ENCODE measurements at regions not wholly inside any gene's neighbourhood (a gene's known extent, or its start where the extent isn't known, plus 50 kb on each side); places are given as distances from the start of the nearest gene placed in this dataset.

DNA sequence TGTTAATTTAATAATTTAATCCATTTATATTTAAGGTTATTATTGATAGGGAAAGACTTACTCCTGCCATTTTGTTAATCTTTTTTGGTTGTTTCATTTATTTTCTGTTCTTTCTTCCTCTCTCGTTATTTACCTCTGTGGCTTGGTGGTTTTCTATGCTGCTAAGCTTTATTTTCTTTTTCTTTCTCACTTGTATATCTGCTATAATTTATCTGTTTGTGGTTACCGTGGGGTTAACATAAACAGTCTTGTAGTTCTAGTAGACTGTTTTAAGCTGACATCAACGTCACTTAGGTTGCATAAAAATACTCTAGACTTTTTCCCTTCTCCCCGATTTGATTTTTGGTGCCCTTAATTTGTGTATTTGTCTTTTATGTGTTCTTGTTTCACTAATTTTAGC lies 381.3 kb upstream of the SPTLC3 start:
- Histone ChIP-seq H3K27me3 (ENCODE audit: low read depth, low read length) (no peaks in the 10 kb centered on the region), H3K4me3 (ENCODE audit: low read depth in 1 of 2, low read length in 2 of 2) (no peak overlapping the region), H3K27ac (ENCODE audit: low read length) (no peak overlapping the region), H3K36me3 (ENCODE audit: control insufficient read depth in 1 of 2, insufficient read depth in 2 of 2, low read length in 2 of 2) (no peaks in the 10 kb centered on the region), H3K9me3 (ENCODE audit: control insufficient read depth in 1 of 2, low read length in 2 of 2) (no peaks in the 10 kb centered on the region), H3K4me1 (ENCODE audit: control insufficient read depth in 1 of 2, insufficient read depth in 2 of 2, low read length in 2 of 2) (no peaks in the 10 kb centered on the region)

DNA sequence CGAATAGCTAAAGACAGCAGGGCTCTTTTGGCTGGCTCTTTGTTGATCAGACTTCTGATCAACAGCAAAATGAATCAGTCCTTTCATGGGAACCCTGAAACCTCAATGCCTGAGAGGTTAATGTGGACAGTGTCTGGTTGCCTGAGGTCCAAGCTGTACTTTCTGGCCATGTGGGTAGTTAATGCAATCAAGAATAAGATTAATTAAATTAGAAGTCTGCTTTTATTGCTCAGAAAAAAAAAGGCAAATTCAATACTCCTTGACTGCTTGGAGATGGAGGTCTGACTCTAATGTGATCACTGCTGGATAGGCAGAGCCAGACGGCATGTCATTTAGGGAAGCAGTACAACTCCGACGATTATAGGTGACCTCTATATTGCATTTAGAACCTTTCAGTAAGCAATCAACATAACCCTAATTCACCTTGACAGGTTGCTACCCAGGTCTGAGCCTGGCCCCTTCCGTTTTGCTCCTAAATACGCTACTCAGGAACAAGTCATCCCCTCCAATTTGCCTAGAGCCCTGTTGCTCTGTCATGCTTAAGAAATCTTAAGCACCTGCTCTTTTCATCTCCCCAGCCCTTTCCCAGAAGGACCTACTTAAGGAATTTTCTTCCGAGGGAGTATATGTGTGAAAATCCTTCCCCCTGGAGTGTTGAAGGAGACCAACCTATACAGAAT lies 370.0 kb upstream of the SPTLC3 start:
- Histone ChIP-seq H3K4me3 (ENCODE audit: low read depth in 1 of 2, low read length in 2 of 2) (no peak overlapping the region), H3K4me1 (ENCODE audit: control insufficient read depth in 1 of 2, insufficient read depth in 2 of 2, low read length in 2 of 2) (no peaks in the 10 kb centered on the region), H3K27me3 (ENCODE audit: low read depth, low read length) (no peaks in the 10 kb centered on the region), H3K27ac (ENCODE audit: low read length) (no peak overlapping the region), H3K36me3 (ENCODE audit: control insufficient read depth in 1 of 2, insufficient read depth in 2 of 2, low read length in 2 of 2) (no peaks in the 10 kb centered on the region), H3K9me3 (ENCODE audit: control insufficient read depth in 1 of 2, low read length in 2 of 2) (no peaks in the 10 kb centered on the region)

DNA sequence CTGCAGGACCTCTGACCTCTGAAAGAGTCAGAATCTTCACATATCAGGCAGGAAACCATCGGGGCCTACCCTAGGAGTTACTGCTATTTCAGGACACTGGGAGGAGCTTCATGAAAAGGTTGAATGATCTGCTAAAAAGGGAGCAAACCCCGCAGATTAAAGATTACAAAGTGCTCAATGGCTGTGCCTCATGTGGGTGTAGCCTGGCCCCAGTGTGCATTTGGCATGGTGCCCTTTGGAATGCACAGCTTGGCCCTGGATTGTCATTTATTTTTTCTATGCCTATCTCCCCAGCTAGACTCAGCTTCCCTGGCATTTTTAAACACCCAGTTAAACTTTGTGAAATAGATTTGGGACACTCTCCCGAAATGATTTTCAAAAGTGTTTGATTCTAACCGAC lies 368.5 kb upstream of the SPTLC3 start:
- H3K36me3 ChIP-seq (ENCODE audit: control insufficient read depth in 1 of 2, insufficient read depth in 2 of 2, low read length in 2 of 2) = no peaks in the 10 kb centered on the region
- H3K27me3 ChIP-seq (ENCODE audit: low read depth, low read length) = no peaks in the 10 kb centered on the region
- no peaks in the 10 kb centered on the region for H3K9me3 ChIP-seq (ENCODE audit: control insufficient read depth in 1 of 2, low read length in 2 of 2)
- no peak overlapping the region for H3K27ac ChIP-seq (ENCODE audit: low read length)
- H3K4me3 ChIP-seq (ENCODE audit: low read depth in 1 of 2, low read length in 2 of 2) = no peak overlapping the region
- no peaks in the 10 kb centered on the region for H3K4me1 ChIP-seq (ENCODE audit: control insufficient read depth in 1 of 2, insufficient read depth in 2 of 2, low read length in 2 of 2)

DNA sequence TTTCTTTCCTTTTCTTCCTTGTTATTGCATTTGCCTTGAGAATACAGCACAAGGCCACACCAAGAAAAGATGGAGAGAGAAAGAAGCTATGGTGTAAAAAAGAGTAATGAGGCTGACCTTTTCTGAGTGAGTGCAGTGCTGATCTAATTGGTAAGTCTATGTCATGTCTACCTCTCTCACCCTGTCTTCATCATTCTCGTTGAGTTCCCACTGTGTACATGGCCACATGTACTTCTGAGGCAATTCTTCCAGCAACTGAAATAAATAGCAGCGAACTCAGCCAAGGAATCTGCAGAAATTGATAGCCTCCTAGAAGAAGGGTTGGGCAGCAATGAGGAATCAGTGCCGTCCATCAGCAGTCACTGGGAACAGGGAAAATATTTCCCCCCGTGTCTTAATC lies 367.2 kb upstream of the SPTLC3 start:
- H3K27me3 ChIP-seq (ENCODE audit: low read depth, low read length) = no peaks in the 10 kb centered on the region
- H3K27ac ChIP-seq (ENCODE audit: low read length) = no peak overlapping the region
- no peaks in the 10 kb centered on the region for H3K4me1 ChIP-seq (ENCODE audit: control insufficient read depth in 1 of 2, insufficient read depth in 2 of 2, low read length in 2 of 2)
- H3K4me3 ChIP-seq (ENCODE audit: low read depth in 1 of 2, low read length in 2 of 2) = no peak overlapping the region
- no peaks in the 10 kb centered on the region for H3K9me3 ChIP-seq (ENCODE audit: control insufficient read depth in 1 of 2, low read length in 2 of 2)
- no peaks in the 10 kb centered on the region for H3K36me3 ChIP-seq (ENCODE audit: control insufficient read depth in 1 of 2, insufficient read depth in 2 of 2, low read length in 2 of 2)

DNA sequence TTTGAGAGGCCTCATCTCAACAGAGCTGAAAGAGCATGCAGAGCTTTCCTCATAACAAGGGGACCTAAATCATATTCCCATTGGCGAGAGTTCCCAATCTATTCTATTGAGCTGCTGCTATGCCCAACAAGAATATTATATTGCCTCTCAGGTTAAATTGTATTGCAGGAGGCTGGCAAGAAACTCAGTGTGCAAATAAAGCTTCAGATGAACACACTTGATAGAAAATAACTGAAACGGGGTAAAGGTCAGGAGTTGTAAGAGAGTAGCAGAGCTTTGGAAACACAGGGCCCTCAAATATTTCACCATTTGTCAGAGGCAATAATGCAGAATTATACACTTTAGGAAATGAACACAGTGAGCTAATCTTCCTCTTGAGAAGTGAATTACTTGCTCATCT lies 364.3 kb upstream of the SPTLC3 start:
- Histone ChIP-seq H3K4me1 (ENCODE audit: control insufficient read depth in 1 of 2, insufficient read depth in 2 of 2, low read length in 2 of 2) (no peaks in the 10 kb centered on the region), H3K4me3 (ENCODE audit: low read depth in 1 of 2, low read length in 2 of 2) (no peak overlapping the region), H3K36me3 (ENCODE audit: control insufficient read depth in 1 of 2, insufficient read depth in 2 of 2, low read length in 2 of 2) (no peaks in the 10 kb centered on the region), H3K27ac (ENCODE audit: low read length) (no peak overlapping the region), H3K9me3 (ENCODE audit: control insufficient read depth in 1 of 2, low read length in 2 of 2) (no peaks in the 10 kb centered on the region), H3K27me3 (ENCODE audit: low read depth, low read length) (no peaks in the 10 kb centered on the region)

DNA sequence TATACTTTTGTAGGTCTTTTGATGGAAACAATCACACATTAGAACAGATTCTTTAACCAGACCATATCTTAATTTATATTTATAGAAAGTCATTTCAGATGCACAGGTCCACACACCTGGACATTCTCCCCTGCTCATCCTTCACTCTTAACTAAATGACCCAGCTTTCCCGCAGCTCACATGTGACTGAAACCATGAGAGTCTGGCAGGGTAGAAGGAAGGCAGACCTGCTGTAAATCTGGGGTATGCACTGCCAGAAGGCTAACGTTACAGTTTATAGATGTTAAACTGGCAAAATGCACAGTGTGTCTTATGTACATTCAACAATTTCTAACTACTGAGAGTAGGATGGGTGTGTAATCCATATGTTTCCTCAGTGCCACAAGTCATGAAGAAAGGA lies 359.5 kb upstream of the SPTLC3 start:
- Histone ChIP-seq H3K27ac (ENCODE audit: low read length) (no peak overlapping the region), H3K36me3 (ENCODE audit: control insufficient read depth in 1 of 2, insufficient read depth in 2 of 2, low read length in 2 of 2) (no peaks in the 10 kb centered on the region), H3K27me3 (ENCODE audit: low read depth, low read length) (no peaks in the 10 kb centered on the region), H3K4me1 (ENCODE audit: control insufficient read depth in 1 of 2, insufficient read depth in 2 of 2, low read length in 2 of 2) (no peaks in the 10 kb centered on the region), H3K9me3 (ENCODE audit: control insufficient read depth in 1 of 2, low read length in 2 of 2) (no peaks in the 10 kb centered on the region), H3K4me3 (ENCODE audit: low read depth in 1 of 2, low read length in 2 of 2) (no peak overlapping the region)

DNA sequence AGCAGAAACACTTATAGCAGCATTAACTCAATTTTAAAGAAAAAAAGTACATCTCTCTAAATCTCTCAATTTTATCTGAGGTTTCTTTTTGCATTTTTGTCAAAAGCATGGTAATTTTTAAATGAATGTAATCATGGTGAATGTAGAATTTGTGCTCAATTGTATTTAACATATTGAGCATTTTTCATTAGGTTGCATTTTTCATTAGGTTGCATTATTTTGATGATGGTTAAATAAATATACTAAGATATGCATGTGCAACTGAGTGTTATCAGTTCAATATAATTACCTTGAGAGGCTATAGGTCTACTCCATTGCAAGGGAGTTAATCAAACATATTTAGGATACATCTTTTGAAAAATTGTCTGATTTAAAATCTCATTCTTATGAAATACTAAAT lies 355.1 kb upstream of the SPTLC3 start:
- Histone ChIP-seq H3K9me3 (ENCODE audit: control insufficient read depth in 1 of 2, low read length in 2 of 2) (no peaks in the 10 kb centered on the region), H3K4me1 (ENCODE audit: control insufficient read depth in 1 of 2, insufficient read depth in 2 of 2, low read length in 2 of 2) (no peaks in the 10 kb centered on the region)

DNA sequence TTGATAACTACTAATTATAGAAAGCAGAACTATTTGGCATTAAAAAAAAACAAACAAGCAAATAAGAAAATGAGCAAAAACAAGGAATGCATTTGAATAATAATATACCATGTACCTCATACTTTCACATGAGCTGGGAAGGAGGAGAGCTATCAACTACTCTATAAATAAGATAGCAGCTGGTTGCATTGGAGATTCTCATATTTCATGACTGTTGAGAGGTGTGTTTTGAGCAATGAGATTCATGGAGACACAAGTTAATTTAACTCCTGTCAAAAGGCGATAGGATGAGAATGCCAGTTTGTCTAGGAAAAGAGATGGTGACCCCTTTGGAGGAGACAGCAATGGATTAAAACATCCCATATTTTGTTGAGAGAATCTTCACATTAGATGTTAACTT lies 348.8 kb upstream of the SPTLC3 start:
- peaks cover 0 to 8% of the 10 kb centered on the region in 2 donors for H3K9me3 ChIP-seq (ENCODE audit: control insufficient read depth in 1 of 2, low read length in 2 of 2)
- no peaks in the 10 kb centered on the region for H3K27me3 ChIP-seq (ENCODE audit: low read depth, low read length)
- H3K27ac ChIP-seq (ENCODE audit: low read length) = no peak overlapping the region
- H3K36me3 ChIP-seq (ENCODE audit: control insufficient read depth in 1 of 2, insufficient read depth in 2 of 2, low read length in 2 of 2) = no peaks in the 10 kb centered on the region
- H3K4me1 ChIP-seq (ENCODE audit: control insufficient read depth in 1 of 2, insufficient read depth in 2 of 2, low read length in 2 of 2) = no peaks in the 10 kb centered on the region
- no peak overlapping the region for H3K4me3 ChIP-seq (ENCODE audit: low read depth in 1 of 2, low read length in 2 of 2)

More for the DNA sequence above, 355.1 kb upstream of the SPTLC3 start:
- Histone ChIP-seq H3K4me3 (ENCODE audit: low read depth in 1 of 2, low read length in 2 of 2) (no peak overlapping the region), H3K27ac (ENCODE audit: low read length) (no peak overlapping the region), H3K36me3 (ENCODE audit: control insufficient read depth in 1 of 2, insufficient read depth in 2 of 2, low read length in 2 of 2) (no peaks in the 10 kb centered on the region), H3K27me3 (ENCODE audit: low read depth, low read length) (no peaks in the 10 kb centered on the region)

DNA sequence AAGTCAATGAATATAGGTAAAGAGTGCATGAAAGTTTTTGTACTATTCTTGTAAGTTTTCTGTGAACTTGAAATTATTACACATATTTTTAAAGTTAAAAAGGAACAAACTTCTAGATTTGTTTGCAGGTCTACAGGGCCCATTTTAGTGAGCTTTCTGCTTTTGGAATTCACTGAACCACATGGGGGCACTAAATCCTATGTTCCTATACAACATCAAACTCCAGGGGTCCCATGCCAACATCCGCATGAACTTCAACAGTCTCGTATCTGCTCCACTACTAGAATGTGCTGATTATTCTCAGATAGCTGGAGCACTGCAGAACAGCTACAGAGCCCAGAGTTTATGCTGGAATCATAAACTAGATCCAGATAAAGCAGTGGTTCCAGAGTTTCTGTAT lies 347.9 kb upstream of the SPTLC3 start:
- Histone ChIP-seq H3K4me1 (ENCODE audit: control insufficient read depth in 1 of 2, insufficient read depth in 2 of 2, low read length in 2 of 2) (no peaks in the 10 kb centered on the region), H3K27me3 (ENCODE audit: low read depth, low read length) (no peaks in the 10 kb centered on the region), H3K9me3 (ENCODE audit: control insufficient read depth in 1 of 2, low read length in 2 of 2) (peaks cover 0 to 8% of the 10 kb centered on the region in 2 donors), H3K4me3 (ENCODE audit: low read depth in 1 of 2, low read length in 2 of 2) (no peak overlapping the region), H3K36me3 (ENCODE audit: control insufficient read depth in 1 of 2, insufficient read depth in 2 of 2, low read length in 2 of 2) (no peaks in the 10 kb centered on the region), H3K27ac (ENCODE audit: low read length) (no peak overlapping the region)

DNA sequence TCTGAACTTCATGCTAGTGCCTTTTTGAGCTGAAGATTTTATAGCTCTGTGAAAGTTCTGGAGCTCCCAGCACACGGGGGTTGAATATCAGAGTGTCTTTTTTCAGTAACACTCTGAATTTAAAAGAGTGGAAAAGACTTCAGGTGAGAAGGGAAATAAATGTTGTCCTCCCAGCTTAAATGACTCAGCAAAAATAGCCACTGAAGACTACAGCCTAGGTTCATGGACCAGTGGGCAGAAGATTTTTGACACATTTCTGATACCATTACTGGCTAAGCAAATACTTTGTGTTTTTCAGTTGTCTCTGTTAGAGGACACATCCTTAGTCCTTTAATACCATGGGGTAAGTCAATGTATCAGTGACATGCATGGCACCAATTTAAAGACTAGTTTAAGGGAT lies 338.5 kb upstream of the SPTLC3 start:
- no peak overlapping the region for H3K4me3 ChIP-seq (ENCODE audit: low read depth in 1 of 2, low read length in 2 of 2)
- no peaks in the 10 kb centered on the region for H3K9me3 ChIP-seq (ENCODE audit: control insufficient read depth in 1 of 2, low read length in 2 of 2)
- H3K4me1 ChIP-seq (ENCODE audit: control insufficient read depth in 1 of 2, insufficient read depth in 2 of 2, low read length in 2 of 2) = no peaks in the 10 kb centered on the region
- H3K27ac ChIP-seq (ENCODE audit: low read length) = no peak overlapping the region
- no peaks in the 10 kb centered on the region for H3K27me3 ChIP-seq (ENCODE audit: low read depth, low read length)
- H3K36me3 ChIP-seq (ENCODE audit: control insufficient read depth in 1 of 2, insufficient read depth in 2 of 2, low read length in 2 of 2) = no peaks in the 10 kb centered on the region

DNA sequence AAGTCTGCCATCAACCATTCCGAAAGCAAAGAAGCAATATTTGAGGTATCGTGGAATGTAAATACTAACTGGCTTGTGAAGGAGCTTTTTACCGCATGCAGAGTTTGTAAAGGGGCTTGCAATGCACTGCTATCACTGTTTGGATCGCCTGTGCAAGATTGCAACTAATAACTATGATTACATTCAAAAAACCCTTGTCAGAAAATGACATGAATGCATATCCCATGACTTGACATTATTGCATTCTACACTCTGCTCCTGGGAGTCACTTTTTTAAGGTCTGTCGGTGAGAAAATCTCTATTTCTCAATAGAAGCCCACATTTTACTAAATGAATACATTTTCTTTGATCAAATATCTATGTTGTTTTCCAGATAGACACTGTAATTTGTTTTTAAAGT lies 335.4 kb upstream of the SPTLC3 start:
- no peaks in the 10 kb centered on the region for H3K27me3 ChIP-seq (ENCODE audit: low read depth, low read length)
- no peaks in the 10 kb centered on the region for H3K4me1 ChIP-seq (ENCODE audit: control insufficient read depth in 1 of 2, insufficient read depth in 2 of 2, low read length in 2 of 2)
- H3K36me3 ChIP-seq (ENCODE audit: control insufficient read depth in 1 of 2, insufficient read depth in 2 of 2, low read length in 2 of 2) = no peaks in the 10 kb centered on the region
- no peak overlapping the region for H3K4me3 ChIP-seq (ENCODE audit: low read depth in 1 of 2, low read length in 2 of 2)
- H3K27ac ChIP-seq (ENCODE audit: low read length) = no peak overlapping the region
- H3K9me3 ChIP-seq (ENCODE audit: control insufficient read depth in 1 of 2, low read length in 2 of 2) = no peaks in the 10 kb centered on the region

DNA sequence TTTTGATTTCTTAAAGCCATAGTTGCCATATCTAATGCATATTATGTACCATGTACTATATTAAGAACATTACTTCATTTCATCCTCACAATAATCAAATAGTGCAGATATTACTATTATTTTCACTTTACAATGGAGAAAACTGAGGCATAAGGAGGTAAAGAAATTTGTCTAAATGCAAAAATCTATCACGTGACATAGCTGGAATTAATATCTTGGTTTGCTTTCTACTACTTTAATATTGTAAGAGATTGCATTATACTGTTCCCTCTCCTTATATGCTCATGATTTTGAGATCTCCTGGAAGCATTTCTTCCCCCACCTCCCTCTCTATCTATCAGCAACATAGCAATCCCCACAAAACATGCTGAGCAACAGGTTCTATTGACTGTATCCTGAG lies 330.8 kb upstream of the SPTLC3 start:
- Histone ChIP-seq H3K27ac (ENCODE audit: low read length) (no peak overlapping the region), H3K27me3 (ENCODE audit: low read depth, low read length) (no peaks in the 10 kb centered on the region), H3K4me3 (ENCODE audit: low read depth in 1 of 2, low read length in 2 of 2) (no peak overlapping the region), H3K36me3 (ENCODE audit: control insufficient read depth in 1 of 2, insufficient read depth in 2 of 2, low read length in 2 of 2) (no peaks in the 10 kb centered on the region), H3K9me3 (ENCODE audit: control insufficient read depth in 1 of 2, low read length in 2 of 2) (no peaks in the 10 kb centered on the region), H3K4me1 (ENCODE audit: control insufficient read depth in 1 of 2, insufficient read depth in 2 of 2, low read length in 2 of 2) (no peaks in the 10 kb centered on the region)

Measured in muscle layer of duodenum (tissue), 2 donors.